AG04449 (cell line): ENCODE measurements at regions not wholly inside any gene's neighbourhood (a gene's known extent, or its start where the extent isn't known, plus 50 kb on each side); places are given as distances from the start of the nearest gene placed in this dataset.
"Not testable (repeated sequence)": the region's sequence is repeated elsewhere in the genome, so short reads cannot be mapped to it uniquely, and the experiment has no call there.

Experiments
- CTCF ChIA-PET: fragments of 350-600 bp; formaldehyde crosslinking; extraction: SDS; loops from one replicate; lab custom pipeline; 2021; ENCODE audit warnings: antibody characterized with exemption; lab: Yijun Ruan, JAX
- POLR2A ChIA-PET: fragments of 400-600, 350-600 bp; formaldehyde crosslinking; extraction: SDS; loops from one replicate; lab custom pipeline; 2020; ENCODE audit warnings: antibody characterized with exemption, inconsistent platforms; lab: Yijun Ruan, JAX
- DNase-seq: peaks from one replicate; pipeline ENCODE4 v3.0.0-alpha.2; 2010; ENCODE audit warnings: low read depth, low spot score
- H3K4me3 ChIP-seq: 2 replicates; pipeline ENCODE4 v1.5.1; 2011; ENCODE audit warnings: low read depth, mild to moderate bottlenecking, control low read depth, low read length
- TF ChIP-seq, protein P1 (sequence below): IDR thresholded peaks from one replicate; pipeline ENCODE4 v1.5.1; 2011; ENCODE audit warnings: mild to moderate bottlenecking, moderate library complexity, low read length, control low read depth, inconsistent platforms; ENCODE audit not compliant: insufficient read depth; ENCODE audit errors: missing control alignments

DNA sequence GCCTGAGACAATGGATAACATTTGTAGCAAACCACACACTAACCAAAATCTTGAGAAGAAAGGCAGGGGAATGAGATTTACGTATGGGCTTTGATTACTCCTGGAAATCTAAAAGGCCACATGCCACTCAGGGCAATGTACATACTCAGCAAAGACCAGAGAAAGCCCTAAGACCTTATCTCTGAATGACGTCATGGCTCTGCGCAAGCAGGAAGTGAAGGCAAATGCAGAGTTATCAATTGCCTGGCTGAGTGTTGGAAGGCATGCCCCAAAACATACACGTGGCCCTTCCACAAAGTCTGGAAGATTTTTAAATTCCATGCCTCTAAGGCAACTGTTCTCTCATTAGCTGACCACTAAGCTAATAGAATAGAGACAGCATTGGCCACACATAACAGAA, 90.9 kb upstream of the NRBF2 start:
- no peak for DNase-seq
- H3K4me3 ChIP-seq, result no peak overlapping the region
- TF ChIP-seq, protein P1, sequence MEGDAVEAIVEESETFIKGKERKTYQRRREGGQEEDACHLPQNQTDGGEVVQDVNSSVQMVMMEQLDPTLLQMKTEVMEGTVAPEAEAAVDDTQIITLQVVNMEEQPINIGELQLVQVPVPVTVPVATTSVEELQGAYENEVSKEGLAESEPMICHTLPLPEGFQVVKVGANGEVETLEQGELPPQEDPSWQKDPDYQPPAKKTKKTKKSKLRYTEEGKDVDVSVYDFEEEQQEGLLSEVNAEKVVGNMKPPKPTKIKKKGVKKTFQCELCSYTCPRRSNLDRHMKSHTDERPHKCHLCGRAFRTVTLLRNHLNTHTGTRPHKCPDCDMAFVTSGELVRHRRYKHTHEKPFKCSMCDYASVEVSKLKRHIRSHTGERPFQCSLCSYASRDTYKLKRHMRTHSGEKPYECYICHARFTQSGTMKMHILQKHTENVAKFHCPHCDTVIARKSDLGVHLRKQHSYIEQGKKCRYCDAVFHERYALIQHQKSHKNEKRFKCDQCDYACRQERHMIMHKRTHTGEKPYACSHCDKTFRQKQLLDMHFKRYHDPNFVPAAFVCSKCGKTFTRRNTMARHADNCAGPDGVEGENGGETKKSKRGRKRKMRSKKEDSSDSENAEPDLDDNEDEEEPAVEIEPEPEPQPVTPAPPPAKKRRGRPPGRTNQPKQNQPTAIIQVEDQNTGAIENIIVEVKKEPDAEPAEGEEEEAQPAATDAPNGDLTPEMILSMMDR, result no peak
- CTCF ChIA-PET, result interaction anchor here (0.5 to 1.4 kb wide), 2 partner anchors 11 to 1255 kb away, joined by 3 read pairs; no protein-coding TSS in a partner anchor
- POLR2A ChIA-PET, result no interaction called here

DNA sequence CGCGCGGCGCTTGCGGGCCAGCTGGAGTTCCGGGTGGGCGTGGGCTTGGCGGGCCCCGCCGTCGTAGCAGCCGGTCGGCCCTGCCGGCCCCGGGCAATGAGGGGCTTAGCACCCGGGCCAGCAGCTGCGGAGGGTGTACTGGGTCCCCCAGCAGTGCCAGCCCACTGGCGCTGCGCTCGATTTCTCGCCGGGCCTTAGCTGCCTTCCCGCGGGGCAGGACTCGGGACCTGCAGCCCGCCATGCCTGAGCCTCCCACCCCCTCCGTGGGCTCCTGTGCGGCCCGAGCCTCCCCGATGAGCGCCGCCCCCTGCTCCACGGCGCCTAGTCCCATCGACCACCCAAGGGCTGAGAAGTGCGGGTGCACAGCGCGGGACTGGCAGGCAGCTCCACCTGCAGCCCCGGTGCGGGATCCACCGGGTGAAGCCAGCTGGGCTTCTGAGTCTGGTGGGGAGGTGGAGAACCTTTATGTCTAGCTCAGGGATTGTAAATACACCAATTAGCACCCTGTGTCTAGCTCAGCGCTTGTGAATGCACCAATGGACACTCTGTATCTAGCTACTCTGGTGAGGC, 99.4 kb upstream of the NRBF2 start:
- DNase-seq, CTCF ChIA-PET, POLR2A ChIA-PET, H3K4me3 ChIP-seq: not testable (repeated sequence)

DNA sequence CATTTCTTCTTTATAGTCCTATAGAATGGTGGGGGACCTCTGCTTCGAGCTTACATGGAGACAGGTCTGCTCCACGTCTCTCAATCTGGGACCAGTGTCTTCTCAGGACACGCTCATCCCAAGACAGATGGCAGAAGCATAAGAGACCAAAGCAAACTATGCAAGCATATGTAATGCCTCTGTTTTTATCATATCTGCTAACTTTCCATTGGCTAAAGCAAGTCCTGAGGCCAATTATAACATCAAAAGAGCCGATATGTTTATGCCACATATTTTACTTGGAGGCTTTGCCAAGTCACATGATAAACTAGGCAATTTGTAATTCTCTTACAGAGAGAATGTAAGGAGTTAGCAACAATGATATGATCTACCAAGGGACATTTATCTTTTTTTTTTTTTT, 102.6 kb upstream of the NRBF2 start:
- ChIA-PET POLR2A (no interaction called here), CTCF (no interaction called here)
- TF ChIP-seq, protein P1, result no peak
- no peak for DNase-seq
- H3K4me3 ChIP-seq, result no peak overlapping the region

DNA sequence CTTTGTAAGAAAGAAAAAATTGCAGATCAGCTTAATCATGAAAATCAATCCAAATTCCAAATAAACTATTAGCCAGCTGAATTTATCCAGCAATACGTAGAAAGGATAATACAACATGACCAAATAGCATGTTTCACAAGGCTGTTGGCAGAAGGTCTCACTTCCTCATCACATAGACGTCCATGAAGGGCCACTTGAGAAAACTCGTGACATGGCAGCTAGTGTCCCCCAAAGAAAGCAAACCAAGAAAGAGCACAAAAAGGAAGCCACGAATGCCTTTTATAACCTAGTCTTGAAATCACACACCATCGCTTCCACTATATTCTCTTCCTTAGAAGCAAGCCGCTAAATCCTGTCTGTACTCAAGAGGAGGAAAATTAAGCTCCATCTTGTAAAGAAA, 105.6 kb upstream of the NRBF2 start:
- POLR2A ChIA-PET, result no interaction called here
- DNase-seq, result no peak
- CTCF ChIA-PET, result no interaction called here
- H3K4me3 ChIP-seq, result no peak overlapping the region
- TF ChIP-seq, protein P1, result no peak

DNA sequence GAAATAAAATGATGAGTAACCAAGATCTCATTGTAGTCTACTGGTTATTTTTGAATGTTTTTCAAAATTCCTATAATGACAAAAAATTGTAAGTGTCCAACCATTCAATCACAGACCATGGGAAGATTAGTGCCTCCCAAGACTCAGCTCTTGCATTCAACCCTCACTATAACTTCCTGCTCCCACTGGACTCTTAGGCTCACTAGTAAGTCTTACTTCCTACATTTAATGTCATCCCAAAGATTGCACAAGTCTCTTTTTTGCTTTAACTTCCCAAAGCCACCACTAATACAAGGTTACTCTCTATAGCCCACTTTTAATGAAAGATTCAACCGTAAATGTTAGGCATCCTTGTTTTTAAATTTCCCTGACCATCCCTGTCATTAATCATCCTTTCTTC, 111.9 kb upstream of the NRBF2 start:
- ChIA-PET CTCF (no interaction called here), POLR2A (no interaction called here)
- no peak for DNase-seq
- no peak overlapping the region for H3K4me3 ChIP-seq
- TF ChIP-seq, protein P1, result no peak

DNA sequence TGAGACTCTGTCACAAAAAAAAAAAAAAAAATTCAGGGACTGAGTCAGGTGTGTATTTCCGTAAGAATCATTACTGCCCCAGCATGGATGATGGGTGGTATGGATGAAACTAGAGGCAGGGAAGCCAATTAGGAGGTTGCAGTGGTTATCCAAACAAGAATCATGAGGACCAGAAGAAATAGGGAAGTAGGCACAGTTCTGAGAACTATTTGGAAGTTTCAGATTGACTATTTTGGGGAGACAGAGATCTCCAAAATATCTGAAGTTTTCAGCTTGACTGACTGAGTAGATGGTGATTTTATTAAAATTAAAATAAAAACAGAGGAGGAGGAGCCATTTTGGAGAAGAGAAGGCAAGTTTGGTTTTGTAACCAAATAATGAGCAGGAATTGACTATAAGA, 119.4 kb upstream of the NRBF2 start:
- ChIA-PET POLR2A (no interaction called here), CTCF (no interaction called here)
- TF ChIP-seq, protein P1, result no peak

GRCh38 chr10:63012623-63013022, 120.5 kb upstream of the NRBF2 start:
- DNase-seq, result no peak
- no peak overlapping the region for H3K4me3 ChIP-seq
- ChIA-PET CTCF (no interaction called here), POLR2A (no interaction called here)
- TF ChIP-seq, protein P1, result no peak

More for the DNA sequence above, 119.4 kb upstream of the NRBF2 start:
- DNase-seq, result no peak
- no peak overlapping the region for H3K4me3 ChIP-seq
